Duodenal mucosa (tissue), 2 donors: ENCODE measurements at regions not wholly inside any gene's neighbourhood (a gene's known extent, or its start where the extent isn't known, plus 50 kb on each side); places are given as distances from the start of the nearest gene placed in this dataset.

Experiments used
- H3K27ac ChIP-seq: one replicate; pipeline ENCODE4 v1.7.0; 2013; ENCODE audit warnings: low read depth, low read length
- H3K27me3 ChIP-seq, 2 donors: one replicate each; pipeline ENCODE4 v1.7.0; 2013; ENCODE audit warnings: low read length in 2 of 2, control low read depth in 1 of 2; ENCODE audit not compliant: insufficient read depth in 2 of 2, control insufficient read depth in 1 of 2
- H3K36me3 ChIP-seq, 2 donors: one replicate each; pipeline ENCODE4 v1.7.0; 2013; ENCODE audit warnings: low read length in 2 of 2, control low read depth in 1 of 2; ENCODE audit not compliant: insufficient read depth in 2 of 2, control insufficient read depth in 1 of 2
- H3K4me1 ChIP-seq, 2 donors: one replicate each; pipeline ENCODE4 v1.7.0; 2013; ENCODE audit warnings: low read length in 2 of 2, control low read depth in 1 of 2; ENCODE audit not compliant: insufficient read depth in 2 of 2, control insufficient read depth in 1 of 2
- H3K4me3 ChIP-seq, 2 donors: one replicate each; pipeline ENCODE4 v1.7.0; 2013; ENCODE audit warnings: low read length in 2 of 2, low read depth in 1 of 2
- H3K9ac ChIP-seq, 2 donors: one replicate each; pipeline ENCODE4 v1.7.0; 2013; ENCODE audit warnings: low read length in 2 of 2, low read depth in 1 of 2
- H3K9me3 ChIP-seq, 2 donors: one replicate each; pipeline ENCODE4 v1.7.0; 2013; ENCODE audit warnings: low read length in 2 of 2, control low read depth in 1 of 2; ENCODE audit not compliant: control insufficient read depth in 1 of 2

GRCh38 chr5:133809801-133810200 is 158.6 kb downstream of the C5orf15 start:
- peaks cover 11 to 12% of the 10 kb centered on the region in 2 donors for H3K27me3 ChIP-seq
- no peaks in the 10 kb centered on the region for H3K9me3 ChIP-seq
- no peaks in the 10 kb centered on the region for H3K36me3 ChIP-seq
- no peaks in the 10 kb centered on the region for H3K4me1 ChIP-seq
- H3K27ac ChIP-seq: no peak overlapping the region
- no peak overlapping the region for H3K9ac ChIP-seq
- no peak overlapping the region for H3K4me3 ChIP-seq

- H3K36me3 ChIP-seq: no peaks in the 10 kb centered on the region
- no peaks in the 10 kb centered on the region for H3K9me3 ChIP-seq
- H3K4me1 ChIP-seq: no peaks in the 10 kb centered on the region
- no peak overlapping the region for H3K4me3 ChIP-seq
- H3K27ac ChIP-seq: no peak overlapping the region
- peaks cover 0 to 8% of the 10 kb centered on the region in 2 donors for H3K27me3 ChIP-seq
- no peak overlapping the region for H3K9ac ChIP-seq
These were observed 161.1 kb downstream of the C5orf15 start for GRCh38 chr5:133807348-133807747.

- peaks cover 0 to 2% of the 10 kb centered on the region in 2 donors for H3K4me1 ChIP-seq
- H3K27ac ChIP-seq: no peak overlapping the region
- no peak overlapping the region for H3K9ac ChIP-seq
- H3K36me3 ChIP-seq: no peaks in the 10 kb centered on the region
- H3K9me3 ChIP-seq: no peaks in the 10 kb centered on the region
- peaks cover 0 to 6% of the 10 kb centered on the region in 2 donors for H3K27me3 ChIP-seq
- no peak overlapping the region for H3K4me3 ChIP-seq
These were observed 161.6 kb downstream of the C5orf15 start for GRCh38 chr5:133806847-133807246.

- Histone ChIP-seq H3K27me3 (no peaks in the 10 kb centered on the region), H3K9ac (no peak overlapping the region), H3K27ac (no peak overlapping the region), H3K4me3 (no peak overlapping the region), H3K36me3 (no peaks in the 10 kb centered on the region), H3K9me3 (no peaks in the 10 kb centered on the region), H3K4me1 (peaks cover 0 to 6% of the 10 kb centered on the region in 2 donors)
These were observed 166.3 kb downstream of the C5orf15 start for GRCh38 chr5:133801955-133802751.

GRCh38 chr5:133801431-133801830 is 167.0 kb downstream of the C5orf15 start:
- H3K27ac ChIP-seq: no peak overlapping the region
- H3K4me3 ChIP-seq: no peak overlapping the region
- H3K36me3 ChIP-seq: no peaks in the 10 kb centered on the region
- H3K9ac ChIP-seq: no peak overlapping the region
- H3K4me1 ChIP-seq: peaks cover 0 to 6% of the 10 kb centered on the region in 2 donors
- H3K27me3 ChIP-seq: no peaks in the 10 kb centered on the region
- no peaks in the 10 kb centered on the region for H3K9me3 ChIP-seq

- Histone ChIP-seq H3K9ac (no peak overlapping the region), H3K27me3 (no peaks in the 10 kb centered on the region), H3K4me3 (no peak overlapping the region), H3K27ac (no peak overlapping the region), H3K4me1 (peaks cover 0 to 6% of the 10 kb centered on the region in 2 donors), H3K36me3 (no peaks in the 10 kb centered on the region), H3K9me3 (no peaks in the 10 kb centered on the region)
These were observed 168.7 kb downstream of the C5orf15 start for GRCh38 chr5:133799571-133800237.

- Histone ChIP-seq H3K4me1 (peaks cover 0 to 6% of the 10 kb centered on the region in 2 donors), H3K9ac (no peak overlapping the region), H3K9me3 (no peaks in the 10 kb centered on the region), H3K4me3 (no peak overlapping the region), H3K36me3 (no peaks in the 10 kb centered on the region), H3K27ac (no peak overlapping the region), H3K27me3 (no peaks in the 10 kb centered on the region)
These were observed 171.3 kb downstream of the C5orf15 start for GRCh38 chr5:133797167-133797566.

- Histone ChIP-seq H3K27me3 (no peaks in the 10 kb centered on the region), H3K4me1 (no peaks in the 10 kb centered on the region), H3K27ac (no peak overlapping the region), H3K4me3 (no peak overlapping the region), H3K9me3 (no peaks in the 10 kb centered on the region), H3K36me3 (no peaks in the 10 kb centered on the region), H3K9ac (no peak overlapping the region)
These were observed 172.2 kb downstream of the C5orf15 start for GRCh38 chr5:133796186-133796585.

GRCh38 chr5:133794771-133795415 is 173.5 kb downstream of the C5orf15 start:
- Histone ChIP-seq H3K4me1 (no peaks in the 10 kb centered on the region), H3K27ac (no peak overlapping the region), H3K36me3 (no peaks in the 10 kb centered on the region), H3K27me3 (no peaks in the 10 kb centered on the region), H3K4me3 (no peak overlapping the region), H3K9ac (no peak overlapping the region), H3K9me3 (no peaks in the 10 kb centered on the region)
